ENCODE measurements at regions not wholly inside any gene's neighbourhood (a gene's known extent, or its start where the extent isn't known, plus 50 kb on each side); places are given as distances from the start of the nearest gene placed in this dataset.

- no peak for DNase-seq
Measured at GRCh38 chr18:68520406-68521075, 194.4 kb downstream of the TMX3 start.

- no peak for DNase-seq
Measured at GRCh38 chr18:68519336-68519735, 195.6 kb downstream of the TMX3 start.

GRCh38 chr18:68509902-68510301, 205.0 kb downstream of the TMX3 start:
- DNase-seq, result no peak

GRCh38 chr18:68507781-68508180, 207.1 kb downstream of the TMX3 start:
- DNase-seq, result no peak

- no peak for DNase-seq
Measured at GRCh38 chr18:68505178-68505574, 209.7 kb downstream of the TMX3 start.

GRCh38 chr18:68504441-68505177, 210.3 kb downstream of the TMX3 start:
- DNase-seq, result no peak

GRCh38 chr18:68500556-68500955, 214.4 kb downstream of the TMX3 start:
- no peak for DNase-seq

GRCh38 chr18:68499141-68499540, 215.8 kb downstream of the TMX3 start:
- no peak for DNase-seq

- DNase-seq, result no peak
Measured at GRCh38 chr18:68498636-68499035, 216.3 kb downstream of the TMX3 start.

- no peak for DNase-seq
Measured at GRCh38 chr18:68498185-68498584, 216.7 kb downstream of the TMX3 start.

- no peak for DNase-seq
Measured at GRCh38 chr18:68494802-68495581, 219.9 kb downstream of the TMX3 start.

- no peak for DNase-seq
Measured at GRCh38 chr18:68489013-68489792, 225.7 kb downstream of the TMX3 start.

- no peak for DNase-seq
Measured at GRCh38 chr18:68484241-68484640, 230.7 kb downstream of the TMX3 start.

- no peak for DNase-seq
Measured at GRCh38 chr18:68482815-68483214, 232.1 kb downstream of the TMX3 start.

GRCh38 chr18:68480196-68480595, 234.7 kb downstream of the TMX3 start:
- no peak for DNase-seq

- no peak for DNase-seq
Measured at GRCh38 chr18:68478246-68478645, 236.7 kb downstream of the TMX3 start.

GRCh38 chr18:68475883-68476282, 239.0 kb downstream of the TMX3 start:
- DNase-seq, result no peak

- DNase-seq, result no peak
Measured at GRCh38 chr18:68472701-68473295, 242.1 kb downstream of the TMX3 start.

GRCh38 chr18:68469049-68469625, 245.8 kb downstream of the TMX3 start:
- DNase-seq, result no peak

GRCh38 chr18:68467957-68468356, 247.0 kb downstream of the TMX3 start:
- no peak for DNase-seq

- DNase-seq, result no peak
Measured at GRCh38 chr18:68467329-68467728, 247.6 kb downstream of the TMX3 start.

GRCh38 chr18:68466672-68467071, 248.2 kb downstream of the TMX3 start:
- no peak for DNase-seq
